CD4-positive, alpha-beta T cell (primary cell): ENCODE measurements at regions not wholly inside any gene's neighbourhood (a gene's known extent, or its start where the extent isn't known, plus 50 kb on each side); places are given as distances from the start of the nearest gene placed in this dataset.

Experiments
- ATAC-seq: fragments of 200-7000 bp; cut with Tn5 transposase; one replicate; pipeline ENCODE4 v1.10.0; 2022; ENCODE audit warnings: mild to moderate bottlenecking; ENCODE audit not compliant: poor library complexity
- CTCF ChIA-PET: fragments of 350-600 bp; sonication (Branson Sonifier 250); formaldehyde crosslinking; loops from one replicate; lab custom pipeline; 2021; ENCODE audit warnings: antibody characterized with exemption, inconsistent platforms; lab: Charles Lee
- POLR2A ChIA-PET: fragments of 350-600 bp; sonication (Branson Sonifier 250); formaldehyde crosslinking; loops from one replicate; lab custom pipeline; 2021; ENCODE audit warnings: antibody characterized with exemption, inconsistent platforms; lab: Charles Lee
- DNase-seq, 14 experiments: peaks; one replicate each; pipeline ENCODE4 v3.0.0-alpha.2; 2013 to 2020; ENCODE audit warnings: mixed read lengths in 2 of 14
- H3K27ac ChIP-seq, 2 donors: one replicate each; pipeline versions ENCODE4 v1.5.1 to v1.7.0; 2013; ENCODE audit warnings: low read length in 2 of 2, low read depth in 1 of 2, mild to moderate bottlenecking in 1 of 2
- H3K27me3 ChIP-seq, 2 experiments: 1 replicate in 1 of 2; 2 replicates in 1 of 2; pipeline versions ENCODE4 v1.6.1 to v1.7.0; 2013; ENCODE audit warnings: low read length in 2 of 2, control low read depth in 1 of 2, mild to moderate bottlenecking in 1 of 2, moderate library complexity in 1 of 2; ENCODE audit not compliant: insufficient read depth in 2 of 2, control insufficient read depth in 1 of 2
- H3K36me3 ChIP-seq: one replicate; pipeline ENCODE4 v1.6.1; 2013; ENCODE audit warnings: low read length, control low read depth; ENCODE audit not compliant: insufficient read depth
- H3K4me1 ChIP-seq: one replicate; pipeline ENCODE4 v1.6.1; 2013; ENCODE audit warnings: low read length, control low read depth; ENCODE audit not compliant: insufficient read depth
- H3K4me3 ChIP-seq: one replicate; pipeline ENCODE4 v1.5.1; 2013; ENCODE audit warnings: mild to moderate bottlenecking, low read length, moderate library complexity
- H3K9me3 ChIP-seq, 2 experiments: 1 replicate in 1 of 2; 2 replicates in 1 of 2; pipeline versions ENCODE4 v1.6.1 to v1.7.0; 2013; ENCODE audit warnings: low read length in 2 of 2, mild to moderate bottlenecking in 2 of 2, control low read depth in 1 of 2, moderate library complexity in 1 of 2; ENCODE audit not compliant: control insufficient read depth in 1 of 2, insufficient read depth in 1 of 2
- H3K27ac Mint-ChIP-seq: one replicate; pipeline ENCODE4 v1.8.0; 2020; ENCODE audit warnings: mixed read lengths
- H3K27me3 Mint-ChIP-seq: one replicate; pipeline ENCODE4 v1.8.0; 2021; ENCODE audit warnings: mixed read lengths
- H3K36me3 Mint-ChIP-seq: one replicate; pipeline ENCODE4 v1.8.0; 2021; ENCODE audit warnings: low read depth, mixed read lengths
- H3K4me1 Mint-ChIP-seq: one replicate; pipeline ENCODE4 v1.8.0; 2021; ENCODE audit warnings: low read depth, mixed read lengths
- H3K4me3 Mint-ChIP-seq: one replicate; pipeline ENCODE4 v1.8.0; 2020; ENCODE audit warnings: mild to moderate bottlenecking, mixed read lengths
- H3K9me3 Mint-ChIP-seq: one replicate; pipeline ENCODE4 v1.8.0; 2020; ENCODE audit warnings: mixed read lengths
- CTCF ChIP-seq: fragments of 200-600 bp; IDR thresholded peaks from one replicate; pipeline ENCODE4 v1.8.0; 2022; ENCODE audit warnings: antibody characterized with exemption, mild to moderate bottlenecking
- intact Hi-C, 2 experiments: fragments of 100-400 bp; cut with DNase I in 1 of 2; cut with micrococcal nuclease in 1 of 2; formaldehyde crosslinking; loops; one replicate each; pipeline versions ENCODE4 v1.15.1 to v1.9.0; 2023 to 2025; cut with DNase I, micrococcal nuclease

GRCh38 chr13:97712770-97713169 lies 240.7 kb upstream of the IPO5 start:
- no peaks in the 10 kb centered on the region for H3K27me3 ChIP-seq
- H3K4me3 ChIP-seq: no peak overlapping the region
- ATAC-seq: no peak
- Mint-ChIP-seq H3K4me3 (no peak overlapping the region), H3K9me3 (peaks cover 4% of the 10 kb centered on the region), H3K27me3 (peaks cover 8% of the 10 kb centered on the region), H3K27ac (no peak overlapping the region), H3K36me3 (no peaks in the 10 kb centered on the region), H3K4me1 (no peaks in the 10 kb centered on the region)
- no peaks in the 10 kb centered on the region for H3K36me3 ChIP-seq
- TF ChIP-seq CTCF: no peak
- ChIA-PET CTCF (no interaction called here), POLR2A (no interaction called here)
- H3K9me3 ChIP-seq: peaks cover 0 to 9% of the 10 kb centered on the region in 2 experiments
- DNase-seq: no peak
- intact Hi-C loops: no loop called here
- H3K4me1 ChIP-seq: no peaks in the 10 kb centered on the region
- H3K27ac ChIP-seq: no peak overlapping the region

GRCh38 chr13:97715763-97716162 lies 237.7 kb upstream of the IPO5 start:
- POLR2A ChIA-PET: no interaction called here
- no peak overlapping the region for H3K27ac Mint-ChIP-seq
- peaks cover 4% of the 10 kb centered on the region for H3K9me3 Mint-ChIP-seq
- no peaks in the 10 kb centered on the region for H3K4me1 Mint-ChIP-seq
- Histone ChIP-seq H3K27me3 (no peaks in the 10 kb centered on the region), H3K9me3 (peaks cover 0 to 9% of the 10 kb centered on the region in 2 experiments), H3K27ac (no peak overlapping the region), H3K36me3 (no peaks in the 10 kb centered on the region), H3K4me1 (no peaks in the 10 kb centered on the region), H3K4me3 (no peak overlapping the region)
- no peak for TF ChIP-seq CTCF
- intact Hi-C loops: no loop called here
- no peaks in the 10 kb centered on the region for H3K36me3 Mint-ChIP-seq
- CTCF ChIA-PET: no interaction called here
- no peak overlapping the region for H3K4me3 Mint-ChIP-seq
- H3K27me3 Mint-ChIP-seq: peaks cover 13% of the 10 kb centered on the region
- no peak for DNase-seq
- ATAC-seq: no peak

GRCh38 chr13:97716746-97717145 lies 236.7 kb upstream of the IPO5 start:
- Mint-ChIP-seq H3K9me3 (peaks cover 4% of the 10 kb centered on the region), H3K36me3 (no peaks in the 10 kb centered on the region), H3K4me3 (no peak overlapping the region), H3K27me3 (peaks cover 13% of the 10 kb centered on the region), H3K27ac (no peak overlapping the region), H3K4me1 (no peaks in the 10 kb centered on the region)
- Histone ChIP-seq H3K4me1 (no peaks in the 10 kb centered on the region), H3K4me3 (no peak overlapping the region), H3K27ac (no peak overlapping the region), H3K9me3 (peaks cover 0 to 9% of the 10 kb centered on the region in 2 experiments), H3K36me3 (no peaks in the 10 kb centered on the region), H3K27me3 (no peaks in the 10 kb centered on the region)
- ATAC-seq (no peak), DNase-seq (no peak)
- TF ChIP-seq CTCF: no peak
- ChIA-PET CTCF (no interaction called here), POLR2A (no interaction called here)
- intact Hi-C loops: no loop called here
